A549 (cell line): ENCODE measurements at regions not wholly inside any gene's neighbourhood (a gene's known extent, or its start where the extent isn't known, plus 50 kb on each side); places are given as distances from the start of the nearest gene placed in this dataset.

ENCODE experiments used
- ATAC-seq, 2 experiments: fragments of 200-7000 bp in 1 of 2; fragments of >200 bp in 1 of 2; cut with Nextera tagmentation in 1 of 2; cut with Tn5 transposase in 1 of 2; 3 replicates each; pipeline versions ENCODE4 v1.8.0 to v1.9.1; 2018 to 2020; ENCODE audit warnings: mild to moderate bottlenecking in 1 of 2, moderate library complexity in 1 of 2
- CTCF ChIA-PET: fragments of 300-600 bp; sonication (Branson Sonifier 250); formaldehyde crosslinking; extraction: SDS; loops from one replicate; lab custom pipeline; 2021; ENCODE audit warnings: antibody characterized with exemption, inconsistent platforms; lab: Yijun Ruan, JAX
- POLR2A ChIA-PET: fragments of 350-600 bp; formaldehyde crosslinking; extraction: SDS; loops from one replicate; lab custom pipeline; 2021; ENCODE audit warnings: antibody characterized with exemption, inconsistent platforms; lab: Yijun Ruan, JAX
- DNase-seq, 2 experiments: peaks; one replicate each; pipeline versions ENCODE4 v3.0.0 to v3.0.0-alpha.2; 2011 to 2016; ENCODE audit warnings: low read depth in 1 of 2, low spot score in 1 of 2
- FAIRE-seq: peaks from 2 replicates; lab custom pipeline; 2011; peaks lifted over from hg19 to GRCh38; lab: Jason Lieb, UNC
- H3K27ac ChIP-seq, 2 experiments: fragments of >200 bp; sonication (Bioruptor Twin); formaldehyde crosslinking; 3 replicates each; pipeline ENCODE4 v1.5.1; 2016 to 2017
- H3K4me1 ChIP-seq: fragments of >200 bp; sonication (Bioruptor Twin); formaldehyde crosslinking; 3 replicates; pipeline ENCODE4 v1.6.1; 2016
- H3K4me2 ChIP-seq: fragments of >200 bp; sonication (Bioruptor Twin); formaldehyde crosslinking; 3 replicates; pipeline ENCODE4 v1.6.1; 2016
- H3K4me3 ChIP-seq: fragments of >200 bp; sonication (Bioruptor Twin); formaldehyde crosslinking; 3 replicates; pipeline ENCODE4 v1.5.1; 2016
- H3K9me3 ChIP-seq: fragments of >200 bp; sonication (Bioruptor Twin); formaldehyde crosslinking; 3 replicates; pipeline ENCODE4 v1.6.1; 2016
- BCL3 ChIP-seq: fragments of >200 bp; sonication (Bioruptor Twin); formaldehyde crosslinking; IDR thresholded peaks from 3 replicates; pipeline ENCODE4 v1.6.1; 2016
- CBX2 ChIP-seq: fragments of 200-600 bp; sonication (generic); IDR thresholded peaks from 2 replicates; pipeline ENCODE4 v1.6.1; 2016; ENCODE audit warnings: low read depth, mild to moderate bottlenecking, borderline replicate concordance
- CBX8 ChIP-seq: fragments of 200-600 bp; sonication (generic); IDR thresholded peaks from 2 replicates; pipeline ENCODE4 v1.6.1; 2016
- CEBPB ChIP-seq, 2 experiments: fragments of >200 bp in 1 of 2; sonication (Bioruptor Twin) in 1 of 2; formaldehyde crosslinking in 1 of 2; IDR thresholded peaks; 2 replicates each; pipeline ENCODE4 v1.6.1; 2012 to 2016
- CHD2 ChIP-seq: fragments of 150-350 bp; IDR thresholded peaks from 2 replicates; pipeline ENCODE4 v1.6.1; 2014; ENCODE audit warnings: low read length; ENCODE audit not compliant: partially characterized antibody
- EHF ChIP-seq: fragments of 250-450 bp; sonication (Bioruptor Pico); IDR thresholded peaks from 2 replicates; pipeline ENCODE4 v1.5.0; 2020; ENCODE audit warnings: mild to moderate bottlenecking
- EHMT2 ChIP-seq: fragments of 200-600 bp; sonication (generic); IDR thresholded peaks from 2 replicates; pipeline ENCODE4 v1.6.1; 2016; ENCODE audit warnings: antibody characterized with exemption, low read depth, mild to moderate bottlenecking, moderate library complexity
- ELK1 ChIP-seq: fragments of 150-350 bp; IDR thresholded peaks from 2 replicates; pipeline ENCODE4 v1.6.1; 2014; ENCODE audit warnings: low read depth, mild to moderate bottlenecking, low read length
- EP300 ChIP-seq, 2 experiments: fragments of >200 bp; sonication (Bioruptor Twin); formaldehyde crosslinking; IDR thresholded peaks; 2 replicates in 1 of 2; 3 replicates in 1 of 2; pipeline ENCODE4 v1.6.1; 2016 to 2017
- FOSB ChIP-seq: fragments of 250-450 bp; sonication (Bioruptor Pico); IDR thresholded peaks from 2 replicates; pipeline ENCODE4 v1.5.0; 2020; ENCODE audit warnings: mild to moderate bottlenecking, moderate library complexity
- FOSL2 ChIP-seq, 2 experiments: fragments of 450-650 bp in 1 of 2; fragments of >200 bp in 1 of 2; sonication (Bioruptor Twin) in 1 of 2; formaldehyde crosslinking; IDR thresholded peaks; 2 replicates each; pipeline versions ENCODE4 v1.5.0 to v1.6.1; 2016 to 2020; ENCODE audit warnings: mild to moderate bottlenecking in 1 of 2, moderate library complexity in 1 of 2
- HDAC2 ChIP-seq: fragments of 200-600 bp; sonication (generic); IDR thresholded peaks from 2 replicates; pipeline ENCODE4 v1.6.1; 2016
- HOXA7 ChIP-seq: fragments of 250-450 bp; sonication (Bioruptor Pico); IDR thresholded peaks from 2 replicates; pipeline ENCODE4 v1.5.0; 2020; ENCODE audit warnings: mild to moderate bottlenecking, moderate library complexity
- JUN ChIP-seq, 2 experiments: fragments of >200 bp; sonication (Bioruptor Twin); formaldehyde crosslinking; IDR thresholded peaks; 2 replicates in 1 of 2; 3 replicates in 1 of 2; pipeline ENCODE4 v1.6.1; 2016 to 2017
- KDM1A ChIP-seq: fragments of 200-600 bp; sonication (generic); IDR thresholded peaks from 2 replicates; pipeline ENCODE4 v1.6.1; 2016; ENCODE audit warnings: low read depth, mild to moderate bottlenecking
- KDM5A ChIP-seq: fragments of 200-600 bp; sonication (generic); IDR thresholded peaks from 2 replicates; pipeline ENCODE4 v1.6.1; 2016; ENCODE audit warnings: antibody characterized with exemption, mild to moderate bottlenecking
- MYC ChIP-seq: IDR thresholded peaks from 2 replicates; pipeline ENCODE4 v1.6.1; 2012; ENCODE audit warnings: mild to moderate bottlenecking, inconsistent platforms, low read length, improper control_type of control experiment, borderline replicate concordance
- PBX3 ChIP-seq: IDR thresholded peaks from 2 replicates; pipeline ENCODE4 v1.6.1; 2012
- RCOR1 ChIP-seq: fragments of 150-350 bp; IDR thresholded peaks from 2 replicates; pipeline ENCODE4 v1.6.1; 2014; ENCODE audit warnings: antibody characterized with exemption, low read length, low read depth
- REST ChIP-seq: fragments of 200-600 bp; sonication (generic); IDR thresholded peaks from 2 replicates; pipeline ENCODE4 v1.6.1; 2016; ENCODE audit warnings: antibody characterized with exemption, mild to moderate bottlenecking, moderate library complexity
- RNF2 ChIP-seq: fragments of 200-600 bp; sonication (generic); IDR thresholded peaks from 2 replicates; pipeline ENCODE4 v1.6.1; 2016; ENCODE audit warnings: low read depth, mild to moderate bottlenecking, antibody characterized with exemption, moderate library complexity, borderline replicate concordance
- SMC3 ChIP-seq: fragments of >200 bp; sonication (Bioruptor Twin); formaldehyde crosslinking; IDR thresholded peaks from 3 replicates; pipeline ENCODE4 v1.6.1; 2018; ENCODE audit warnings: inconsistent platforms
- SREBF2 ChIP-seq: fragments of 450-650 bp; IDR thresholded peaks from 2 replicates; pipeline ENCODE4 v1.6.1; 2014; ENCODE audit warnings: mild to moderate bottlenecking, moderate library complexity
- TFCP2L1 ChIP-seq: fragments of 250-450 bp; sonication (Bioruptor Pico); IDR thresholded peaks from 2 replicates; pipeline ENCODE4 v1.5.0; 2021; ENCODE audit warnings: mild to moderate bottlenecking
- TP53 ChIP-seq: fragments of 250-450 bp; sonication (Bioruptor Pico); IDR thresholded peaks from 2 replicates; pipeline ENCODE4 v1.5.0; 2021; ENCODE audit warnings: mild to moderate bottlenecking, moderate library complexity
- ZC3H11A ChIP-seq: fragments of 450-650 bp; IDR thresholded peaks from 2 replicates; pipeline ENCODE4 v1.6.1; 2014; ENCODE audit warnings: antibody characterized with exemption, mild to moderate bottlenecking
- ZFP36 ChIP-seq: fragments of 450-650 bp; IDR thresholded peaks from 2 replicates; pipeline ENCODE4 v1.6.1; 2014; ENCODE audit warnings: borderline replicate concordance; ENCODE audit not compliant: partially characterized antibody
- ZNF302 ChIP-seq: fragments of 250-450 bp; sonication (Bioruptor Pico); IDR thresholded peaks from 2 replicates; pipeline ENCODE4 v1.9.0; 2021; ENCODE audit warnings: inconsistent platforms, mild to moderate bottlenecking, moderate library complexity
- ZSCAN20 ChIP-seq: fragments of 250-450 bp; sonication (Bioruptor Pico); IDR thresholded peaks from 2 replicates; pipeline ENCODE4 v1.8.0; 2022; ENCODE audit warnings: mild to moderate bottlenecking, moderate library complexity
- WGBS: methylation state at CpG from one replicate; pipeline ENCODE4 v1.1.6; 2017; ENCODE audit errors: missing lambda C conversion rate; 5-methylcytosine and 5-hydroxymethylcytosine counted together

- CTCF ChIA-PET: interaction anchor here (0.6 kb wide), 1 partner anchor 124 kb away, joined by 3 read pairs; no protein-coding TSS in a partner anchor
- POLR2A ChIA-PET: no interaction called here
- FAIRE-seq (no peak), ATAC-seq (no peak), DNase-seq (no peak)
- Histone ChIP-seq H3K4me3 (no peak overlapping the region), H3K4me1 (no peaks in the 10 kb centered on the region), H3K9me3 (peaks cover 2% of the 10 kb centered on the region; the same call in 1 of the 3 replicates), H3K4me2 (no peak overlapping the region), H3K27ac (no peak overlapping the region)
- TF ChIP-seq RCOR1: no peak
- TF ChIP-seq FOSL2 (IDR thresholded peaks at IDR 0.05): no peak
- TF ChIP-seq FOSL2 (CRISPR knock-in tag; IDR thresholded peaks at IDR 0.05): no peak
- TF ChIP-seq EHMT2: no peak
- no peak for TF ChIP-seq TP53 (CRISPR knock-in tag)
- no peak for TF ChIP-seq FOSB (CRISPR knock-in tag)
- no peak for TF ChIP-seq KDM1A
- TF ChIP-seq REST: no peak
- no peak for TF ChIP-seq CHD2
- TF ChIP-seq ZNF302 (CRISPR knock-in tag): no peak
- TF ChIP-seq TFCP2L1 (CRISPR knock-in tag): no peak
- TF ChIP-seq ZFP36: no peak
- TF ChIP-seq ZSCAN20 (CRISPR knock-in tag): no peak
- TF ChIP-seq HDAC2: no peak
- no peak for TF ChIP-seq EHF (CRISPR knock-in tag)
- TF ChIP-seq BCL3: no peak
- WGBS: 41% methylated on average over 5 of the region's 5 CpGs
Observed at GRCh38 chr10:47127188-47127785, 172.7 kb upstream of the GDF10 start.

- DNase-seq (no peak), FAIRE-seq (no peak), ATAC-seq (no peak)
- no peak overlapping the region for H3K4me2 ChIP-seq
- H3K27ac ChIP-seq: no peak overlapping the region
- H3K4me3 ChIP-seq: no peak overlapping the region
- no peaks in the 10 kb centered on the region for H3K4me1 ChIP-seq
- H3K9me3 ChIP-seq: no peaks in the 10 kb centered on the region
- POLR2A ChIA-PET: no interaction called here
- CTCF ChIA-PET: no interaction called here
- TF ChIP-seq CEBPB (IDR thresholded peaks at IDR 0.05) (no peak), CBX2 (no peak), ZC3H11A (no peak), ELK1 (no peak), CBX8 (no peak), RNF2 (no peak), MYC (no peak), REST (no peak), PBX3 (no peak), ZSCAN20 (CRISPR knock-in tag) (no peak), HOXA7 (CRISPR knock-in tag) (no peak), KDM5A (no peak), JUN (IDR thresholded peaks at IDR 0.05) (no peak), SMC3 (no peak), SREBF2 (no peak), EP300 (IDR thresholded peaks at IDR 0.05) (no peak)
Observed at GRCh38 chr10:47130491-47130890, 169.5 kb upstream of the GDF10 start.
